Gastroesophageal sphincter (tissue), 4 donors: ENCODE measurements at regions not wholly inside any gene's neighbourhood (a gene's known extent, or its start where the extent isn't known, plus 50 kb on each side); places are given as distances from the start of the nearest gene placed in this dataset.
"Not testable (repeated sequence)": the region's sequence is repeated elsewhere in the genome, so short reads cannot be mapped to it uniquely, and the experiment has no call there.

Experiments
- ATAC-seq: fragments of 150-250 bp; one replicate; pipeline ENCODE4 v1.9.1; 2016; ENCODE audit warnings: mild to moderate bottlenecking, moderate library complexity
- H3K27ac ChIP-seq, 4 donors: fragments of 200-600 bp; sonication (generic) in 3 of 4; 1 replicate in 3 of 4; 2 replicates in 1 of 4; pipeline ENCODE4 v1.5.1; 2016 to 2019
- H3K27me3 ChIP-seq: fragments of 200-600 bp; sonication (generic); one replicate; pipeline ENCODE4 v1.5.1; 2019
- H3K36me3 ChIP-seq, 2 donors: fragments of 200-600 bp; sonication (generic); one replicate each; pipeline ENCODE4 v1.5.1; 2019; ENCODE audit warnings: control low read depth in 1 of 2
- H3K4me1 ChIP-seq, 3 donors: fragments of 200-600 bp; sonication (generic); 1 replicate in 2 of 3; 2 replicates in 1 of 3; pipeline ENCODE4 v1.5.1; 2016 to 2019; ENCODE audit warnings: control low read depth in 2 of 3
- H3K4me3 ChIP-seq, 2 donors: fragments of 200-600 bp; sonication (generic); one replicate each; pipeline ENCODE4 v1.5.1; 2019; ENCODE audit warnings: mild to moderate bottlenecking in 1 of 2, moderate library complexity in 1 of 2
- H3K9me3 ChIP-seq, 3 donors: fragments of 200-600 bp; sonication (generic); one replicate each; pipeline ENCODE4 v1.5.1; 2017 to 2019; ENCODE audit warnings: control low read depth in 2 of 3
- CTCF ChIP-seq, 4 experiments: fragments of 200-600 bp in 2 of 4; fragments of 450-650 bp in 2 of 4; sonication (generic) in 1 of 4; IDR thresholded peaks; one replicate each; pipeline ENCODE4 v1.5.1; 2017 to 2019; ENCODE audit warnings: antibody characterized with exemption in 4 of 4, mild to moderate bottlenecking in 2 of 4, moderate library complexity in 2 of 4
- EP300 ChIP-seq: sonication (generic); formaldehyde crosslinking; IDR thresholded peaks from one replicate; pipeline ENCODE4 v1.6.1; 2017; ENCODE audit warnings: antibody characterized with exemption, mild to moderate bottlenecking
- POLR2A ChIP-seq, 2 donors: fragments of 450-650 bp; IDR thresholded peaks; one replicate each; pipeline ENCODE4 v1.6.1; 2017; ENCODE audit warnings: antibody characterized with exemption in 2 of 2, mild to moderate bottlenecking in 2 of 2, moderate library complexity in 1 of 2
- POLR2AphosphoS5 ChIP-seq: sonication (generic); formaldehyde crosslinking; IDR thresholded peaks from one replicate; pipeline ENCODE4 v1.6.1; 2017; ENCODE audit warnings: antibody characterized with exemption
- WGBS, 2 donors: methylation state at CpG; one replicate each; pipeline ENCODE4 v1.1.5; 2018; ENCODE audit warnings: low coverage in 1 of 2; 5-methylcytosine and 5-hydroxymethylcytosine counted together

- Histone ChIP-seq H3K27ac (no peak overlapping the region), H3K36me3 (no peaks in the 10 kb centered on the region), H3K4me3 (no peak overlapping the region), H3K27me3 (no peaks in the 10 kb centered on the region), H3K9me3 (no peaks in the 10 kb centered on the region), H3K4me1 (peaks cover 0 to 14% (median 0%) of the 10 kb centered on the region in 3 donors)
- TF ChIP-seq POLR2A (IDR thresholded peaks at IDR 0.05) (no peak), POLR2AphosphoS5 (no peak), EP300 (no peak), CTCF (IDR thresholded peaks at IDR 0.05) (no peak)
- ATAC-seq, result no peak
- WGBS, 2 donors, result 27 to 33% methylated on average over 1 of the region's 1 CpG
These were observed 55.0 kb downstream of the OXSM start for GRCh38 chr3:25844891-25845290.

GRCh38 chr3:25846282-25846681 lies 56.4 kb downstream of the OXSM start:
- Histone ChIP-seq H3K27me3 (no peaks in the 10 kb centered on the region), H3K9me3 (no peaks in the 10 kb centered on the region), H3K4me1 (peaks cover 0 to 14% (median 0%) of the 10 kb centered on the region in 3 donors), H3K4me3 (no peak overlapping the region), H3K27ac (no peak overlapping the region), H3K36me3 (no peaks in the 10 kb centered on the region)
- TF ChIP-seq EP300 (no peak), POLR2A (IDR thresholded peaks at IDR 0.05) (no peak), POLR2AphosphoS5 (no peak), CTCF (IDR thresholded peaks at IDR 0.05) (no peak)
- no peak for ATAC-seq
- WGBS, 2 donors, result 84 to 100% methylated on average over 1 of the region's 1 CpG

GRCh38 chr3:25849091-25849490 lies 59.2 kb downstream of the OXSM start:
- TF ChIP-seq EP300 (no peak), CTCF (IDR thresholded peaks at IDR 0.05) (no peak), POLR2AphosphoS5 (no peak), POLR2A (IDR thresholded peaks at IDR 0.05) (no peak)
- no peak for ATAC-seq
- 96 to 97% methylated on average over 5 to 6 of the region's 6 CpGs for WGBS, 2 donors

GRCh38 chr3:25849641-25850385 lies 59.9 kb downstream of the OXSM start:
- ATAC-seq, result no peak
- H3K27me3 ChIP-seq, result no peaks in the 10 kb centered on the region
- H3K4me1 ChIP-seq, result peaks cover 0 to 20% (median 0%) of the 10 kb centered on the region in 3 donors
- H3K9me3 ChIP-seq, result no peaks in the 10 kb centered on the region
- H3K4me3 ChIP-seq, result no peak overlapping the region
- WGBS, 2 donors, result 90 to 91% methylated on average over 4 to 7 of the region's 7 CpGs
- H3K36me3 ChIP-seq, result no peaks in the 10 kb centered on the region
- TF ChIP-seq POLR2AphosphoS5 (no peak), EP300 (no peak), CTCF (IDR thresholded peaks at IDR 0.05) (no peak)
- no peak overlapping the region for H3K27ac ChIP-seq

More at GRCh38 chr3:25849091-25849490, 59.2 kb downstream of the OXSM start:
- no peaks in the 10 kb centered on the region for H3K36me3 ChIP-seq
- H3K27me3 ChIP-seq, result no peaks in the 10 kb centered on the region
- no peak overlapping the region for H3K4me3 ChIP-seq
- H3K27ac ChIP-seq, result no peak overlapping the region
- H3K4me1 ChIP-seq, result peaks cover 0 to 20% (median 0%) of the 10 kb centered on the region in 3 donors
- no peaks in the 10 kb centered on the region for H3K9me3 ChIP-seq

GRCh38 chr3:25851693-25852259 lies 61.9 kb downstream of the OXSM start:
- not testable (repeated sequence) for H3K36me3 ChIP-seq, H3K4me3 ChIP-seq, H3K27me3 ChIP-seq, ATAC-seq, H3K27ac ChIP-seq, H3K9me3 ChIP-seq
- whole genome bisulfite sequencing, 2 donors, result no CpG with 5 or more reads among the region's 21 CpGs
- peaks cover 0 to 13% (median 0%) of the 10 kb centered on the region in 3 donors for H3K4me1 ChIP-seq
